ENCODE measurements at regions not wholly inside any gene's neighbourhood (a gene's known extent, or its start where the extent isn't known, plus 50 kb on each side); places are given as distances from the start of the nearest gene placed in this dataset.
"Not testable (repeated sequence)": the region's sequence is repeated elsewhere in the genome, so short reads cannot be mapped to it uniquely, and the experiment has no call there.

DNA sequence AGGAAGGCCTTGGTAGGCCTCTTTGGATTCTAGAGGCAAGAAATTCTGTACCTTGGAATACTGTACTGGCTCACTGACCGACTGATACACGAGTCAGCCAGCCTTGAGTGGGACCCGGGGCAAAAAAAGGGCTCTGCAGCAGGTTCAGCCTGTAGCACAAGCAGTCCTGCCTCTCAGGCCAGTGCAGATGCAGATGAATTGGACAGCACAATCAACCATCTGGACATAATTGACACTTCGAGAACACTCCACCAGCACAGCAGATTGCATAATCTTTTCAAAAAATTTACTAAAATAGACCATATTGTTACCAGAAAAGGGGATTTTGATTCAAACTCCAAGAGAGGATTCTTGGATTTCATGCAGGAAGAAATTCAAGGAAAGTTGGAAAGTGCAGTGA is 241.6 kb downstream of the RPIA start:
- no peak overlapping the region for H3K4me3 Mint-ChIP-seq
- intact Hi-C loops (cut with micrococcal nuclease), result no loop called here
- peaks cover 2% of the 10 kb centered on the region for H3K4me1 Mint-ChIP-seq
- peaks cover 10% of the 10 kb centered on the region for H3K27me3 Mint-ChIP-seq
- H3K9me3 Mint-ChIP-seq, result no peaks in the 10 kb centered on the region
- DNase-seq, result no peak
- H3K36me3 Mint-ChIP-seq (ENCODE audit: low read depth), result no peaks in the 10 kb centered on the region
- H3K27ac Mint-ChIP-seq, result no peak overlapping the region

DNA sequence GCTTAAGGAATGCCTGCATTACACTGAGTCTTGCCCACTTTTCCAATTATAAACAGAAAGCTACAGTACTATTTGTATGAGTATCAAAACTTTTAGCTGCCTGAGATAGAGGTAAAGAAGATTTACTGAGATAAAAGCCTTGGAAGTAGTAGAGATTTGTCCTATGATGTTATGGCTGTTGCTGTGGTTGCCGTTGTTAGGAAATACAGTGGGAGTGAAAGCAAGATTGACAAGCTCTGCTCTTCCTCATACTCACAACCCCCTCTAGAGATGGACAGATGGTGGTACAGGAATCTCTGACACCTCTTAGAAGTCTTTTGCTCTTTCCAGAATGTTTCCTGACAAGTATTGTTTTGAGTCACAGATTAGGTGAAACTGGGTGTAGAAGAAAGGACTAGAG is 242.5 kb downstream of the RPIA start:
- Mint-ChIP-seq H3K9me3 (no peaks in the 10 kb centered on the region), H3K36me3 (ENCODE audit: low read depth) (no peaks in the 10 kb centered on the region), H3K4me3 (no peak overlapping the region), H3K4me1 (peaks cover 2% of the 10 kb centered on the region), H3K27me3 (peaks cover 6% of the 10 kb centered on the region), H3K27ac (no peak overlapping the region)
- peak; percentile 35 for DNase-seq
- intact Hi-C loops (cut with micrococcal nuclease), result no loop called here

- H3K4me1 Mint-ChIP-seq; H3K27me3 Mint-ChIP-seq; H3K4me3 Mint-ChIP-seq; H3K27ac Mint-ChIP-seq; intact Hi-C loops (cut with micrococcal nuclease); H3K36me3 Mint-ChIP-seq (ENCODE audit: low read depth); H3K9me3 Mint-ChIP-seq: not testable (repeated sequence)
- DNase-seq, result peak; percentile 60
Observed at GRCh38 chr2:88941178-88941577, 249.7 kb downstream of the RPIA start.

DNA sequence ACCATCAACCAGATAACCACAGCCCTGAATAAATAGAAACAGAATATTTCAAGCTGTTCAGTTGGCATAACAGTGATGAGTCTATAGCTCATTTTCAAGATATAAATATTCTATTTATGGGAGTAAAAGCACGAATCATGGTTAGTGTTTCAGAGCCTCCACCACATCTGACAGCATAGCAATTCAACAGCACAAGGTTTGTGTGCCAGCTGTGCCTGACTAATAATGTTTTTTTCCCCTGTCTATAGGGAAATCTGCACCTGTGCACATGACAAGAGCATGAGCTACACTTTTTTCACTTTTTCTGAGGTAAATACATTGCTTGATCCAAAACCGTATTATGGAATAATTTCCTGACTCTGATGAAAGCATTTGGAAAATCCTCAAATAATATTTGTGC is 251.3 kb downstream of the RPIA start:
- H3K27me3 Mint-ChIP-seq, result peaks cover 9% of the 10 kb centered on the region
- no peaks in the 10 kb centered on the region for H3K9me3 Mint-ChIP-seq
- no peak overlapping the region for H3K27ac Mint-ChIP-seq
- intact Hi-C loops (cut with micrococcal nuclease), result no loop called here
- H3K4me1 Mint-ChIP-seq, result no peaks in the 10 kb centered on the region
- no peaks in the 10 kb centered on the region for H3K36me3 Mint-ChIP-seq (ENCODE audit: low read depth)
- no peak overlapping the region for H3K4me3 Mint-ChIP-seq
- peak; percentile 8 for DNase-seq

- Mint-ChIP-seq H3K27me3 (peaks cover 7% of the 10 kb centered on the region), H3K27ac (no peak overlapping the region), H3K9me3 (no peaks in the 10 kb centered on the region), H3K4me3 (no peak overlapping the region), H3K4me1 (no peaks in the 10 kb centered on the region), H3K36me3 (ENCODE audit: low read depth) (no peaks in the 10 kb centered on the region)
- intact Hi-C loops (cut with micrococcal nuclease), result no loop called here
- no peak for DNase-seq
Observed at GRCh38 chr2:88949336-88949735, 257.9 kb downstream of the RPIA start.

DNA sequence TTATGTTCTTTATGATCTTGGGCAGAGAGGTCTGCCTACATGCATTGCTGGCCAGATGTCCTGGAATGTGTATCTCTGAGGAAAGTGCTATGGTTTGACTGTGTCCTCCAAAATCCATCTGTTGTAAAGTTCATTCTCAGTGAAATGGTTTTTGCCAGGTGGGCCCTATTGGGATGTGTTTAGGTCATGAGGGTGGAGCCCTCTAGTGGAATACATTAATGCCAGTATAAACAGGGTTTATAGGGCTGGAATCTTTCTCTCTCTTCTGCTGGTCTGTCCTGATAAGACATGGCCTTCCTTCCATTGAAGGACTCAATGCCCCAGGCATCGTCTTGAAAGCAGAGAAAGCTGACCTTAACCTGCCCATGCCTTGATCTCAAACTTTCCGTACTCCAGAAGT is 258.5 kb downstream of the RPIA start:
- Mint-ChIP-seq H3K4me1 (no peaks in the 10 kb centered on the region), H3K36me3 (ENCODE audit: low read depth) (no peaks in the 10 kb centered on the region), H3K27me3 (peaks cover 7% of the 10 kb centered on the region), H3K9me3 (no peaks in the 10 kb centered on the region), H3K4me3 (no peak overlapping the region), H3K27ac (no peak overlapping the region)
- intact Hi-C loops (cut with micrococcal nuclease), result no loop called here
- no peak for DNase-seq

- no peaks in the 10 kb centered on the region for H3K27me3 Mint-ChIP-seq
- H3K27ac Mint-ChIP-seq, result no peak overlapping the region
- intact Hi-C loops (cut with micrococcal nuclease), result no loop called here
- no peaks in the 10 kb centered on the region for H3K4me1 Mint-ChIP-seq
- H3K9me3 Mint-ChIP-seq, result no peaks in the 10 kb centered on the region
- no peaks in the 10 kb centered on the region for H3K36me3 Mint-ChIP-seq (ENCODE audit: low read depth)
- no peak overlapping the region for H3K4me3 Mint-ChIP-seq
- DNase-seq, result no peak
Observed at GRCh38 chr2:88955607-88956006, 264.1 kb downstream of the RPIA start.

DNA sequence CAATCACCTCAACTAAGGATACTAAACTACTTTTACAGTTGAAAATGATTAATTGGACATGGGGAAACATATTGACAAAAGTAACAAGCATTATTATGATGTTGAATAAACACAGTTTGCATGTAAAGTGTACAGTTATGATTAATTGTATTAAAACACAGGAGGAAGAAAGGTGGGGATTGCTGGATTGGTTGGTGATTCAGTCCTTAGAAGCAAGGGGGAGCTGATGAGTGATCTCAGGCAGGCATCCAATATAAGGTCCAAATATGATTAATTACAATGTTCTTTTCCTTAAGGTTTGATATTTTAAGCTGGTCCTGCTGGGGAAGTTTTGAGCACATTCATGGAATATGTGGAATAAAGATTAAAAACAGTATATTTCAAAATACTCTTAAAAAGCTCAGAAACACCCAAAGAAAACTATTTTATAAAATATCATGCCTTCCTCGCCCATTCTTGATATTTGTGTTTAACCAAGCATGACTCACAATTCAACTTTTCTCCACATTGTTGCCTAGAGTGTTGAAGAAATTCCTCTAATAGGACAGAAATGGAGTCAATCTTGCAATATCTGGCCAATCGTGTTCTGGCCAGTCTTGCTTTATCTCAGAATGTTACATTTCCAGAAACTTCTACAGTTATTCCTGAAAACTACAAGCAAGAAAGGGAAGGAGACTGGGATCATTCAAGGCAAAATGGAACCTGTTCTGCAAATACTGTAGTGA is 268.2 kb downstream of the RPIA start:
- Mint-ChIP-seq H3K9me3 (no peaks in the 10 kb centered on the region), H3K4me3 (no peak overlapping the region), H3K27ac (no peak overlapping the region), H3K4me1 (no peaks in the 10 kb centered on the region), H3K36me3 (ENCODE audit: low read depth) (no peaks in the 10 kb centered on the region), H3K27me3 (peaks cover 2% of the 10 kb centered on the region)
- DNase-seq, result no peak
- intact Hi-C loops (cut with micrococcal nuclease), result no loop called here

GRCh38 chr2:88961323-88961722 is 269.9 kb downstream of the RPIA start:
- intact Hi-C loops (cut with micrococcal nuclease); H3K4me1 Mint-ChIP-seq; H3K9me3 Mint-ChIP-seq; DNase-seq; H3K27me3 Mint-ChIP-seq; H3K4me3 Mint-ChIP-seq; H3K27ac Mint-ChIP-seq; H3K36me3 Mint-ChIP-seq (ENCODE audit: low read depth): not testable (repeated sequence)

GRCh38 chr2:88967844-88968243 is 276.4 kb downstream of the RPIA start:
- Mint-ChIP-seq H3K27ac (no peak overlapping the region), H3K27me3 (peaks cover 2% of the 10 kb centered on the region)
- no peak for DNase-seq

GRCh38 chr2:88978011-88978410 is 286.5 kb downstream of the RPIA start:
- intact Hi-C loops (cut with micrococcal nuclease); H3K9me3 Mint-ChIP-seq; H3K4me3 Mint-ChIP-seq; H3K4me1 Mint-ChIP-seq; H3K27me3 Mint-ChIP-seq; DNase-seq; H3K36me3 Mint-ChIP-seq (ENCODE audit: low read depth); H3K27ac Mint-ChIP-seq: not testable (repeated sequence)

More at GRCh38 chr2:88967844-88968243, 276.4 kb downstream of the RPIA start:
- no peaks in the 10 kb centered on the region for H3K36me3 Mint-ChIP-seq (ENCODE audit: low read depth)
- no peak overlapping the region for H3K4me3 Mint-ChIP-seq
- intact Hi-C loops (cut with micrococcal nuclease), result no loop called here
- no peaks in the 10 kb centered on the region for H3K9me3 Mint-ChIP-seq
- no peaks in the 10 kb centered on the region for H3K4me1 Mint-ChIP-seq

GRCh38 chr2:88978446-88978845 is 287.0 kb downstream of the RPIA start:
- H3K4me1 Mint-ChIP-seq; H3K4me3 Mint-ChIP-seq; H3K36me3 Mint-ChIP-seq (ENCODE audit: low read depth); DNase-seq; H3K9me3 Mint-ChIP-seq; H3K27me3 Mint-ChIP-seq; intact Hi-C loops (cut with micrococcal nuclease); H3K27ac Mint-ChIP-seq: not testable (repeated sequence)

- not testable (repeated sequence) for H3K27ac Mint-ChIP-seq
Observed at GRCh38 chr2:88984079-88984478, 292.6 kb downstream of the RPIA start.

DNA sequence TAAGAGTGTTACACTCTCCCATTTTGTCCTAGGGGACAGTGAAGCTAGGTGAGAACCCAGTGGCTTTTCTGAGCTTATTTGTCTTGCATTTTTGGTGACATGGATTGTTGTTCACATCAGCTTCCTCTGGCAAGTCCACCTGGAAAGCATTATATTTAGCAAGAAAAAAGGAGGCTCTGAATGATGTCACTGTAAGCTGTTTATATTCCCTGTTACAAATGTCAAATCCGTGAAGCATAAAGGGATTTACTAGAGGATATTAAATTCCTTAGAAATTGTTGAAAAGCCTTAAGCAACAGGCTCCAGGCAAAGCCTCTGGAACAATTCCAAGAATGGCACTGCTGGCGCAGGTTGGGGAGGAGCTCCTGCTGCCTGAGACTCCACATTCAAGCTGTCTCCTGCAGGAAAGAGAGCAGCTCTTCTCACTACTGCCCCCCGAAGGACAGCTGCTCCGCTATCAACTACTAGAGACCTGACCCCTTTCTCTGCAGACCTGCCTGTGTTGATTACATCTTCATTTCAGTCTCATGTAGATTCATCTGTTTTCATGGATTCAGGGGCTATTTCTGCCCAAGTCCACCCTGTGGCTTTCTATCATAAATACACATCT is 295.4 kb downstream of the RPIA start:
- DNase-seq; H3K9me3 Mint-ChIP-seq; intact Hi-C loops (cut with micrococcal nuclease); H3K36me3 Mint-ChIP-seq (ENCODE audit: low read depth); H3K4me3 Mint-ChIP-seq; H3K27me3 Mint-ChIP-seq; H3K4me1 Mint-ChIP-seq; H3K27ac Mint-ChIP-seq: not testable (repeated sequence)

More at GRCh38 chr2:88984079-88984478, 292.6 kb downstream of the RPIA start:
- H3K4me1 Mint-ChIP-seq; intact Hi-C loops (cut with micrococcal nuclease); H3K27me3 Mint-ChIP-seq; H3K36me3 Mint-ChIP-seq (ENCODE audit: low read depth); DNase-seq; H3K4me3 Mint-ChIP-seq; H3K9me3 Mint-ChIP-seq: not testable (repeated sequence)

- H3K36me3 Mint-ChIP-seq (ENCODE audit: low read depth); H3K4me3 Mint-ChIP-seq; H3K4me1 Mint-ChIP-seq; H3K27me3 Mint-ChIP-seq; H3K9me3 Mint-ChIP-seq; DNase-seq; H3K27ac Mint-ChIP-seq; intact Hi-C loops (cut with micrococcal nuclease): not testable (repeated sequence)
Observed at GRCh38 chr2:88988617-88989016, 297.1 kb downstream of the RPIA start.

All from activated CD4-positive, alpha-beta T cell treated with anti-CD3 and anti-CD28 coated beads, Interleukin-2, amount 10 ng/mL, durations not matched to agents 24 days and 14 days (primary cell).